ENCODE measurements at regions not wholly inside any gene's neighbourhood (a gene's known extent, or its start where the extent isn't known, plus 50 kb on each side); places are given as distances from the start of the nearest gene placed in this dataset.
A peak's percentile ranks its signal among the peaks of the same experiment; 100 is the strongest.

- no peaks in the 10 kb centered on the region for H3K36me3 Mint-ChIP-seq
- no peak overlapping the region for H3K4me3 Mint-ChIP-seq
- intact Hi-C loops (cut with micrococcal nuclease), result no loop called here
- no peak for DNase-seq
- peaks cover 9% of the 10 kb centered on the region for H3K4me1 Mint-ChIP-seq (ENCODE audit: low read depth)
- H3K27me3 Mint-ChIP-seq, result no peaks in the 10 kb centered on the region
- ChIA-PET POLR2A (no interaction called here), CTCF (no interaction called here)
- H3K27ac Mint-ChIP-seq, result no peak overlapping the region
- no peaks in the 10 kb centered on the region for H3K9me3 Mint-ChIP-seq
These were observed 101.2 kb upstream of the CITED2 start for GRCh38 chr6:139475646-139476045.

GRCh38 chr6:139475241-139475640 is 100.8 kb upstream of the CITED2 start:
- DNase-seq, result no peak
- Mint-ChIP-seq H3K27me3 (no peaks in the 10 kb centered on the region), H3K4me1 (ENCODE audit: low read depth) (peaks cover 9% of the 10 kb centered on the region), H3K9me3 (no peaks in the 10 kb centered on the region), H3K27ac (no peak overlapping the region), H3K4me3 (no peak overlapping the region), H3K36me3 (no peaks in the 10 kb centered on the region)
- POLR2A ChIA-PET, result no interaction called here
- intact Hi-C loops (cut with micrococcal nuclease), result no loop called here
- CTCF ChIA-PET, result no interaction called here

GRCh38 chr6:139474145-139475108 is 100.0 kb upstream of the CITED2 start:
- no peak for DNase-seq
- Mint-ChIP-seq H3K9me3 (no peaks in the 10 kb centered on the region), H3K4me1 (ENCODE audit: low read depth) (peaks cover 9% of the 10 kb centered on the region), H3K27ac (no peak overlapping the region), H3K36me3 (no peaks in the 10 kb centered on the region), H3K27me3 (no peaks in the 10 kb centered on the region), H3K4me3 (no peak overlapping the region)
- intact Hi-C loops (cut with micrococcal nuclease), result no loop called here
- CTCF ChIA-PET, result no interaction called here
- POLR2A ChIA-PET, result interaction anchor here (1.0 kb wide), 2 partner anchors 41 to 100 kb away, joined by 3 to 4 read pairs; partner anchors contain the start of gene CITED2

GRCh38 chr6:139473731-139474130 is 99.3 kb upstream of the CITED2 start:
- Mint-ChIP-seq H3K27ac (no peak overlapping the region), H3K4me1 (ENCODE audit: low read depth) (peaks cover 9% of the 10 kb centered on the region), H3K27me3 (no peaks in the 10 kb centered on the region), H3K4me3 (no peak overlapping the region), H3K36me3 (no peaks in the 10 kb centered on the region), H3K9me3 (no peaks in the 10 kb centered on the region)
- DNase-seq, result no peak
- ChIA-PET CTCF (no interaction called here), POLR2A (interaction anchor here (1.0 kb wide), 2 partner anchors 41 to 100 kb away, joined by 3 to 4 read pairs; partner anchors contain the start of gene CITED2)
- intact Hi-C loops (cut with micrococcal nuclease), result no loop called here

- H3K9me3 Mint-ChIP-seq, result no peaks in the 10 kb centered on the region
- H3K27ac Mint-ChIP-seq, result no peak overlapping the region
- H3K4me3 Mint-ChIP-seq, result no peak overlapping the region
- intact Hi-C loops (cut with micrococcal nuclease), result no loop called here
- peaks cover 9% of the 10 kb centered on the region for H3K4me1 Mint-ChIP-seq (ENCODE audit: low read depth)
- CTCF ChIA-PET, result no interaction called here
- no peaks in the 10 kb centered on the region for H3K36me3 Mint-ChIP-seq
- POLR2A ChIA-PET, result no interaction called here
- DNase-seq, result peak; percentile 10
- H3K27me3 Mint-ChIP-seq, result no peaks in the 10 kb centered on the region
These were observed 98.8 kb upstream of the CITED2 start for GRCh38 chr6:139473231-139473701.

- H3K27ac Mint-ChIP-seq, result no peak overlapping the region
- POLR2A ChIA-PET, result no interaction called here
- H3K4me3 Mint-ChIP-seq, result no peak overlapping the region
- H3K36me3 Mint-ChIP-seq, result no peaks in the 10 kb centered on the region
- CTCF ChIA-PET, result no interaction called here
- H3K4me1 Mint-ChIP-seq (ENCODE audit: low read depth), result peaks cover 9% of the 10 kb centered on the region
- intact Hi-C loops (cut with micrococcal nuclease), result no loop called here
- DNase-seq, result no peak
- H3K9me3 Mint-ChIP-seq, result no peaks in the 10 kb centered on the region
- H3K27me3 Mint-ChIP-seq, result no peaks in the 10 kb centered on the region
These were observed 98.0 kb upstream of the CITED2 start for GRCh38 chr6:139472351-139473015.

- Mint-ChIP-seq H3K4me3 (no peak overlapping the region), H3K4me1 (ENCODE audit: low read depth) (peaks cover 9% of the 10 kb centered on the region), H3K9me3 (no peaks in the 10 kb centered on the region), H3K36me3 (no peaks in the 10 kb centered on the region), H3K27ac (no peak overlapping the region), H3K27me3 (no peaks in the 10 kb centered on the region)
- ChIA-PET POLR2A (no interaction called here), CTCF (no interaction called here)
- no peak for DNase-seq
- intact Hi-C loops (cut with micrococcal nuclease), result no loop called here
These were observed 96.5 kb upstream of the CITED2 start for GRCh38 chr6:139470997-139471396.

GRCh38 chr6:139468178-139468819 is 93.9 kb upstream of the CITED2 start:
- Mint-ChIP-seq H3K27me3 (no peaks in the 10 kb centered on the region), H3K36me3 (no peaks in the 10 kb centered on the region), H3K4me3 (no peak overlapping the region), H3K9me3 (no peaks in the 10 kb centered on the region), H3K27ac (no peak overlapping the region), H3K4me1 (ENCODE audit: low read depth) (no peaks in the 10 kb centered on the region)
- CTCF ChIA-PET, result interaction anchor here (0.5 kb wide), 1 partner anchor 18 kb away, joined by 3 read pairs; no protein-coding TSS in a partner anchor
- DNase-seq, result no peak
- intact Hi-C loops (cut with micrococcal nuclease), result no loop called here
- POLR2A ChIA-PET, result no interaction called here

- Mint-ChIP-seq H3K4me3 (no peak overlapping the region), H3K36me3 (no peaks in the 10 kb centered on the region), H3K27ac (no peak overlapping the region), H3K27me3 (no peaks in the 10 kb centered on the region), H3K9me3 (no peaks in the 10 kb centered on the region), H3K4me1 (ENCODE audit: low read depth) (no peaks in the 10 kb centered on the region)
- POLR2A ChIA-PET, result no interaction called here
- CTCF ChIA-PET, result no interaction called here
- no peak for DNase-seq
- intact Hi-C loops (cut with micrococcal nuclease), result no loop called here
These were observed 83.0 kb upstream of the CITED2 start for GRCh38 chr6:139457476-139457875.

GRCh38 chr6:139452148-139452876 is 77.9 kb upstream of the CITED2 start:
- ChIA-PET CTCF (no interaction called here), POLR2A (no interaction called here)

GRCh38 chr6:139449611-139450000 is 75.2 kb upstream of the CITED2 start:
- no peaks in the 10 kb centered on the region for H3K9me3 Mint-ChIP-seq

More at GRCh38 chr6:139452148-139452876, 77.9 kb upstream of the CITED2 start:
- Mint-ChIP-seq H3K27me3 (no peaks in the 10 kb centered on the region), H3K9me3 (no peaks in the 10 kb centered on the region), H3K36me3 (no peaks in the 10 kb centered on the region), H3K27ac (no peak overlapping the region), H3K4me3 (no peak overlapping the region), H3K4me1 (ENCODE audit: low read depth) (peaks cover 2% of the 10 kb centered on the region)
- intact Hi-C loops (cut with micrococcal nuclease), result no loop called here
- no peak for DNase-seq

More at GRCh38 chr6:139449611-139450000, 75.2 kb upstream of the CITED2 start:
- no peak overlapping the region for H3K4me3 Mint-ChIP-seq
- ChIA-PET CTCF (interaction anchor here (0.6 kb wide), 1 partner anchor 18 kb away, joined by 3 read pairs; no protein-coding TSS in a partner anchor), POLR2A (interaction anchor here (0.5 to 0.7 kb wide), 2 partner anchors 26 to 63 kb away, joined by 3 read pairs; no protein-coding TSS in a partner anchor)
- H3K36me3 Mint-ChIP-seq, result no peaks in the 10 kb centered on the region
- intact Hi-C loops (cut with micrococcal nuclease), result no loop called here
- H3K27me3 Mint-ChIP-seq, result no peaks in the 10 kb centered on the region
- peaks cover 2% of the 10 kb centered on the region for H3K4me1 Mint-ChIP-seq (ENCODE audit: low read depth)
- no peak for DNase-seq
- no peak overlapping the region for H3K27ac Mint-ChIP-seq
